ENCODE measurements at regions not wholly inside any gene's neighbourhood (a gene's known extent, or its start where the extent isn't known, plus 50 kb on each side); places are given as distances from the start of the nearest gene placed in this dataset.

DNA sequence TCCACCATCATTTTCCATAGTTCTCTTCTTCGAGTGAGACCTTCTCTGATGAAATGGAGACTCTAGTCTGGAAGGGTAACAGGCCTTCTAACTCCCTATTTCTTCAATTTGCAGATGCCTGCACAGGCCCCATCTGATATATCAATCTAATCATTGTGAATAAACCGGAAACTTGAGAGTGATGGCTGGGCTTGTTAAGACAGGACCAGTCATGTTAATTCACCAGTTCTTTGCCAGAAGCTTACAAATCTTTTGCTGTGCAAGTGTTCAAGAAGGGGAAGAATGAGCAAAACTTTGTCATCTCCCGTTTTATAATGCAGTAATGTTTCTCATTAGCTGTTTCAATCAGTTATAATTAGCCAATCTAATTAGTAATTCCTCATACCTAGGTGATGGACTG lies 1561.3 kb upstream of the GOT2 start:
- TF ChIP-seq, protein P1, sequence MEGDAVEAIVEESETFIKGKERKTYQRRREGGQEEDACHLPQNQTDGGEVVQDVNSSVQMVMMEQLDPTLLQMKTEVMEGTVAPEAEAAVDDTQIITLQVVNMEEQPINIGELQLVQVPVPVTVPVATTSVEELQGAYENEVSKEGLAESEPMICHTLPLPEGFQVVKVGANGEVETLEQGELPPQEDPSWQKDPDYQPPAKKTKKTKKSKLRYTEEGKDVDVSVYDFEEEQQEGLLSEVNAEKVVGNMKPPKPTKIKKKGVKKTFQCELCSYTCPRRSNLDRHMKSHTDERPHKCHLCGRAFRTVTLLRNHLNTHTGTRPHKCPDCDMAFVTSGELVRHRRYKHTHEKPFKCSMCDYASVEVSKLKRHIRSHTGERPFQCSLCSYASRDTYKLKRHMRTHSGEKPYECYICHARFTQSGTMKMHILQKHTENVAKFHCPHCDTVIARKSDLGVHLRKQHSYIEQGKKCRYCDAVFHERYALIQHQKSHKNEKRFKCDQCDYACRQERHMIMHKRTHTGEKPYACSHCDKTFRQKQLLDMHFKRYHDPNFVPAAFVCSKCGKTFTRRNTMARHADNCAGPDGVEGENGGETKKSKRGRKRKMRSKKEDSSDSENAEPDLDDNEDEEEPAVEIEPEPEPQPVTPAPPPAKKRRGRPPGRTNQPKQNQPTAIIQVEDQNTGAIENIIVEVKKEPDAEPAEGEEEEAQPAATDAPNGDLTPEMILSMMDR (IDR thresholded peaks at IDR 0.05), result no peak
- DNase-seq (ENCODE audit: low spot score), result no peak
- Histone ChIP-seq H3K9me3 (no peaks in the 10 kb centered on the region), H3K27ac (no peak overlapping the region), H3K27me3 (no peaks in the 10 kb centered on the region), H3K4me3 (no peak overlapping the region), H3K36me3 (no peaks in the 10 kb centered on the region), H3K4me1 (no peaks in the 10 kb centered on the region)

DNA sequence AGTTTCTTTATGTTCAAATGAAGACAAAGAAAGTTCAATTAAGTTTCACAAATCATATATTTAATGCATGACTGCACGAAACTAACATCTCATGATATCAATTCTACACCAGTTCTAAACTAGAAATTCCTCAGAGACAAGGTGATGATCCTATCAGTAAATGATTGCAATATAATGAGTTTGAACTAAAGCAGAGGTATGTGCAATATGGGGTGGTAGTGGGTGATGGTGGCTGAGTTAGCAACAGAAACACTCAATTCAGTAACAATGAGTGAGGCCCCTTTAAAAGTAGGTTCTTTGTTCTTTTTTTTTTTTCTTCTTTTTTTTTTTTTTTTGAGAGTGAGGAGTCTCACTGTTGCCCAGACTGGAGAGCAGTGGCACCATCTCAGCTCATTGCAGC lies 1551.7 kb upstream of the GOT2 start:
- no peak overlapping the region for H3K27ac ChIP-seq
- H3K27me3 ChIP-seq, result no peaks in the 10 kb centered on the region
- TF ChIP-seq, protein P1 (IDR thresholded peaks at IDR 0.05), result no peak
- H3K4me1 ChIP-seq, result no peaks in the 10 kb centered on the region
- no peaks in the 10 kb centered on the region for H3K9me3 ChIP-seq
- H3K36me3 ChIP-seq, result no peaks in the 10 kb centered on the region
- no peak overlapping the region for H3K4me3 ChIP-seq
- no peak for DNase-seq (ENCODE audit: low spot score)

DNA sequence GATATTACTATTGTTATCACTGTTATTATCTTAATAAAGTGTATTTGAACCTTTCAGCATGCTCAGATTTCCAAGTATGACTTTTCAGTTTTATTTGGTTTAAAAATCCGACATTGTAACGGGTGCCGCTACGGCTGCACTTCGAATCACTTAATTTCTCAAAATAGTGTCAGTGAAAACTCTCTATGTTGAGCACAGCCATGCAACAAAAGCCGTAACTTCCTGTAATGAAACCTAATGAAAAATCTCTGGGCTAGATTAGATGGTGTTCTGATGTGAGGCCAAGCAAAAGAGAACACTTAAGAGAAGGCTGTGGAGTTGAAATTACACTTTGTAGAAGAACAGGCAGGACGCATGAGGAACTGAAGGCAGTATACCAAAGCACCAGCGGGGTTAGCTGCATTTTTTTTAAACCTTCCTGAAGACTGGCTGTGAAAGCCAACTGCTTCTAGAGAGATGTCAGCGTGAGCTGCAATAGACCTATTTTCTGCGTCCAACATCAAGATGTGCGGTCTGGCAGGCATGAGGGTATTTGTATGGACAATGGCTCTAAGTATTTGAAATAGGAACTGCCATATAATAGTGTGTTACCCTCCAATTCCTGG lies 1545.0 kb upstream of the GOT2 start:
- H3K4me1 ChIP-seq, result no peaks in the 10 kb centered on the region
- no peaks in the 10 kb centered on the region for H3K36me3 ChIP-seq
- DNase-seq (ENCODE audit: low spot score), result no peak
- no peaks in the 10 kb centered on the region for H3K27me3 ChIP-seq
- H3K9me3 ChIP-seq, result no peaks in the 10 kb centered on the region
- no peak overlapping the region for H3K27ac ChIP-seq
- TF ChIP-seq, protein P1 (IDR thresholded peaks at IDR 0.05), result no peak
- no peak overlapping the region for H3K4me3 ChIP-seq

DNA sequence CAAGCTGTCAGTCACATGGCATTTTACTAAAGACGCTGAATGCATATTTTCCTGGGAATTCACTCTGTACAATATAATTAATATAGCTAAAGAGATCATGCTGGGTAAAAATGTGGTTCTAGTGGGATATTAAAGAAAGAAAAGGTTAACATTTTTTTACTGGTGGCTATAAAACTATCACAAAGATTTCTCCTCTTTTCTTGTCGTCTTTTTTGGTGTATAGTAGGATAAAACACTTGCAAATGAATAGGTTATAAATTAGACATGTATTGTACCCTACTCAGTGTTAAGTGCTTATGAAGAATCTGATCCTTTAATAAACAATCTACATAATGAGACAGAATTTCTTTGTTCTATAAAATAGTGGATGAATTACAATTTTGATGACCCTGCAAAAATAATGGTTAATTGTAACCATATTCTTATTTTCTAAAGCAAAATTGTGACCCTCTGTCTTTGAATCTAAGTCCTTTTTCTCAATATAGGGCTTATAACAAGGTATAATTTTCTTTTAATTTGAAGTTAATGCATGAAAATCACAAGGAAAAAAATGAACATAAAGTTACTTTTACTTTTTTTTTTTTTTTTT lies 1540.4 kb upstream of the GOT2 start:
- DNase-seq (ENCODE audit: low spot score), result no peak
- no peak overlapping the region for H3K4me3 ChIP-seq
- H3K36me3 ChIP-seq, result no peaks in the 10 kb centered on the region
- no peaks in the 10 kb centered on the region for H3K27me3 ChIP-seq
- H3K4me1 ChIP-seq, result no peaks in the 10 kb centered on the region
- no peak overlapping the region for H3K27ac ChIP-seq
- no peaks in the 10 kb centered on the region for H3K9me3 ChIP-seq
- TF ChIP-seq, protein P1 (IDR thresholded peaks at IDR 0.05), result no peak

DNA sequence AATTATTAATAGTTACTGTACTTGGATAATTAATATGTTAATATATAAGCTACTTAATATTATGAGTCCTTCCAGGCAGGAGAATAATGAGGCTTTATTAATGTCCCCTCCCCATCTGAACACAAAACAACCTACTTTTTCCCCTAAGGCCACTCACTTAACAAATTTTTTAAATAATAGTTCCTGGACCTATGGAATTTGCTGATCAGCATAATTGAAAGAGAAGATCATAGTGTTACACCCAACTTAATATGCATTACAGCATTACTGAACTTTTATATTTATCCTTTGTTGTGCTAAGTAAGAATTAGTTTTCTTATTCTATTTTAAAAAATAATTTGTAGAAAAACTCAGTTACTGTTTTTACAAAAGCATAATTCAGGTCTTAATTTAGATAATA lies 1537.7 kb upstream of the GOT2 start:
- DNase-seq (ENCODE audit: low spot score), result no peak
- Histone ChIP-seq H3K36me3 (no peaks in the 10 kb centered on the region), H3K27me3 (no peaks in the 10 kb centered on the region)

More for the DNA sequence above, 1537.7 kb upstream of the GOT2 start:
- Histone ChIP-seq H3K4me3 (no peak overlapping the region), H3K4me1 (no peaks in the 10 kb centered on the region), H3K27ac (no peak overlapping the region), H3K9me3 (no peaks in the 10 kb centered on the region)
- TF ChIP-seq, protein P1 (IDR thresholded peaks at IDR 0.05), result no peak
